GM12878 (cell line): ENCODE measurements at regions not wholly inside any gene's neighbourhood (a gene's known extent, or its start where the extent isn't known, plus 50 kb on each side); places are given as distances from the start of the nearest gene placed in this dataset.
"Not testable (repeated sequence)": the region's sequence is repeated elsewhere in the genome, so short reads cannot be mapped to it uniquely, and the experiment has no call there.

Experiments used
- ATAC-seq: fragments of 200-7000 bp; cut with Tn5 transposase; 3 replicates; pipeline ENCODE4 v1.9.1; 2020; ENCODE audit warnings: mild to moderate bottlenecking, moderate library complexity
- BruUV-seq: library from RNA; stranded (reverse); fragments of 400-500 nt; replicated peaks from 2 replicates; lab custom pipeline; 2021; lab: Mats Ljungman, UMichigan
- CTCF ChIA-PET: fragments of 300-600 bp; sonication (Branson Sonifier 250); formaldehyde crosslinking; extraction: SDS; loops from one replicate; lab custom pipeline; 2021; ENCODE audit warnings: inconsistent platforms; lab: Yijun Ruan, JAX
- POLR2A ChIA-PET: fragments of 350-600 bp; formaldehyde crosslinking; extraction: SDS; loops from one replicate; lab custom pipeline; 2021; ENCODE audit warnings: inconsistent platforms; lab: Charles Lee
- RAD21 ChIA-PET: fragments of 300-600 bp; sonication (Branson Sonifier 250); formaldehyde crosslinking; loops from one replicate; lab custom pipeline; 2023; ENCODE audit warnings: antibody characterized with exemption; ENCODE audit not compliant: unreplicated experiment; lab: Charles Lee
- SMC1A ChIA-PET: fragments of 300-600 bp; sonication (Branson Sonifier 250); formaldehyde crosslinking; loops from one replicate; lab custom pipeline; 2023; ENCODE audit not compliant: unreplicated experiment, uncharacterized antibody; lab: Charles Lee
- DNase-seq: peaks from one replicate; pipeline ENCODE4 v3.0.0-alpha.2; 2011; ENCODE audit warnings: low read depth, low spot score
- FAIRE-seq: peaks from 3 replicates; lab custom pipeline; 2011; peaks lifted over from hg19 to GRCh38; lab: Jason Lieb, UNC
- H2AFZ ChIP-seq: 2 replicates; pipeline ENCODE4 v1.6.0; 2011; ENCODE audit warnings: low read depth, low read length, control low read depth; ENCODE audit not compliant: control insufficient read depth
- H3K27ac ChIP-seq: 2 replicates; pipeline ENCODE4 v1.5.1; 2011; ENCODE audit warnings: control low read depth; ENCODE audit not compliant: control insufficient read depth, insufficient read depth
- H3K27me3 ChIP-seq, 2 experiments: replicated peaks in 1 of 2; 2 replicates each; pipeline versions ENCODE4 v1.6.0 to v1.6.1; 2011; ENCODE audit warnings: low read length in 1 of 2; ENCODE audit not compliant: control insufficient read depth in 2 of 2, insufficient read depth in 2 of 2
- H3K36me3 ChIP-seq, 2 experiments: 2 replicates each; pipeline ENCODE4 v1.5.1; 2011; ENCODE audit warnings: low read length in 1 of 2; ENCODE audit not compliant: control insufficient read depth in 2 of 2, insufficient read depth in 2 of 2
- H3K4me1 ChIP-seq: 2 replicates; pipeline ENCODE4 v1.6.1; 2011; ENCODE audit warnings: mild to moderate bottlenecking, low read length, moderate library complexity, mixed read lengths; ENCODE audit not compliant: control insufficient read depth, insufficient read depth
- H3K4me2 ChIP-seq: 2 replicates; pipeline ENCODE4 v1.6.0; 2011; ENCODE audit warnings: control low read depth; ENCODE audit not compliant: control insufficient read depth, insufficient read depth
- H3K4me3 ChIP-seq: fragments of 200-600 bp; sonication (generic); 2 replicates; pipeline ENCODE4 v1.5.1; 2016
- H3K79me2 ChIP-seq: 2 replicates; pipeline ENCODE4 v1.6.0; 2011; ENCODE audit warnings: low read length; ENCODE audit not compliant: control insufficient read depth, insufficient read depth
- H3K9ac ChIP-seq: 2 replicates; pipeline ENCODE4 v1.8.0; 2011; ENCODE audit warnings: low read length, control low read depth, mixed read lengths; ENCODE audit not compliant: control insufficient read depth, insufficient read depth
- H3K9me3 ChIP-seq: replicated peaks from 3 replicates; pipeline ENCODE4 v1.5.1; 2011; ENCODE audit warnings: mild to moderate bottlenecking, low read length; ENCODE audit not compliant: control insufficient read depth, insufficient read depth
- H4K20me1 ChIP-seq: 2 replicates; pipeline ENCODE4 v1.6.0; 2011; ENCODE audit not compliant: control insufficient read depth, insufficient read depth
- CEBPB ChIP-seq, 2 experiments: fragments of 150-350 bp in 1 of 2; IDR thresholded peaks; 2 replicates each; pipeline ENCODE4 v1.6.1; 2012 to 2014; ENCODE audit warnings: low read depth in 2 of 2, low read length in 2 of 2, borderline replicate concordance in 1 of 2, inconsistent platforms in 1 of 2
- EP300 ChIP-seq, 2 experiments: fragments of 150-350 bp in 1 of 2; IDR thresholded peaks; 2 replicates each; pipeline ENCODE4 v1.6.1; 2011 to 2012; ENCODE audit warnings: low read depth in 2 of 2, low read length in 2 of 2, borderline replicate concordance in 1 of 2, improper control_type of control experiment in 1 of 2, inconsistent platforms in 1 of 2; ENCODE audit not compliant: control insufficient read depth in 1 of 2
- GATAD2B ChIP-seq: fragments of 450-650 bp; conservative IDR thresholded peaks from 2 replicates; pipeline ENCODE4 v1.6.1; 2017; ENCODE audit warnings: low read depth, mild to moderate bottlenecking, moderate library complexity
- MEF2B ChIP-seq: fragments of 450-650 bp; IDR thresholded peaks from 2 replicates; pipeline ENCODE4 v1.6.1; 2018; ENCODE audit warnings: mild to moderate bottlenecking, moderate library complexity; ENCODE audit not compliant: partially characterized antibody, poor library complexity, severe bottlenecking
- POLR2AphosphoS2 ChIP-seq: IDR thresholded peaks from 2 replicates; pipeline ENCODE4 v1.6.1; 2011; ENCODE audit warnings: low read depth, mild to moderate bottlenecking, low read length, improper control_type of control experiment, moderate library complexity
- POU2F2 ChIP-seq: IDR thresholded peaks from 3 replicates; pipeline ENCODE4 v1.6.1; 2011; ENCODE audit warnings: low read depth, mild to moderate bottlenecking, low read length, borderline replicate concordance
- RAD51 ChIP-seq: fragments of 450-650 bp; IDR thresholded peaks from 2 replicates; pipeline ENCODE4 v1.6.1; 2016; ENCODE audit warnings: moderate library complexity, mild to moderate bottlenecking, inconsistent platforms
- SMAD5 ChIP-seq: IDR thresholded peaks from 2 replicates; pipeline ENCODE4 v1.6.1; 2016; ENCODE audit warnings: antibody characterized with exemption, low read depth
- SPI1 ChIP-seq: IDR thresholded peaks from 2 replicates; pipeline ENCODE4 v1.6.1; 2011; ENCODE audit warnings: low read depth, mild to moderate bottlenecking, low read length, moderate library complexity, borderline replicate concordance; ENCODE audit not compliant: insufficient read depth
- TCF3 ChIP-seq: IDR thresholded peaks from 2 replicates; pipeline ENCODE4 v1.6.1; 2012; ENCODE audit warnings: low read depth, mild to moderate bottlenecking, low read length, borderline replicate concordance; ENCODE audit not compliant: insufficient read depth
- TCF7 ChIP-seq: IDR thresholded peaks from 2 replicates; pipeline ENCODE4 v1.6.1; 2014; ENCODE audit warnings: antibody characterized with exemption, borderline replicate concordance
- YBX1 ChIP-seq: fragments of 450-650 bp; IDR thresholded peaks from 2 replicates; pipeline ENCODE4 v1.6.1; 2016; ENCODE audit warnings: antibody characterized with exemption
- WGBS: methylation state at CpG from one replicate; pipeline ENCODE4 v1.1.6; 2016; ENCODE audit warnings: low lambda C conversion rate; ENCODE audit not compliant: insufficient replicate concordance, insufficient coverage; ENCODE audit errors: missing lambda C conversion rate; 5-methylcytosine and 5-hydroxymethylcytosine counted together
- in situ Hi-C: fragments of 300-500 bp; cut with MboI; formaldehyde crosslinking; loops from 9 replicates; pipeline ENCODE4 v1.14.3; 2018; ENCODE audit warnings: mixed read lengths
- intact Hi-C: fragments of 100-400 bp; cut with micrococcal nuclease; formaldehyde crosslinking; loops from one replicate; pipeline ENCODE4 v1.14.2; 2022; ENCODE audit not compliant: unreplicated experiment
- TF ChIP-seq, protein P1 (sequence below): IDR thresholded peaks from 2 replicates; pipeline ENCODE4 v1.6.1; 2012; ENCODE audit warnings: low read length, inconsistent platforms

DNA sequence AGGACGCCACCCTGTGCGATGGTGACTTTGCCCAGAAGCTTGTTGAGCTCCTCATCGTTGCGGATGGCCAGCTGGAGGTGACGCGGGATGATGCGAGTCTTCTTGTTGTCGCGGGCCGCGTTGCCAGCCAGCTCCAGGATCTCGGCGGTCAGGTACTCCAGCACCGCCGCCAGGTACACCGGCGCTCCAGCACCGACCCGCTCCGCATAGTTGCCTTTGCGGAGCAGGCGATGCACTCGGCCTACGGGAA, 97.9 kb downstream of the OR2B2 start:
- not testable (repeated sequence) for H3K9me3 ChIP-seq, H3K27me3 ChIP-seq, H2AFZ ChIP-seq
- intact Hi-C loops: loop anchor here (2.0 to 10.0 kb wide), 7 partner anchors 78 to 1788 kb away; a partner anchor contains a TSS
- peak overlapping the region; percentile 46 for H3K9ac ChIP-seq
- peak overlapping the region; percentile 70; the same call in 1 of the 2 replicates for H3K4me2 ChIP-seq
- H3K27ac ChIP-seq: peak overlapping the region; percentile 88
- peaks cover 19% of the 10 kb centered on the region for H3K4me1 ChIP-seq
- BruUV-seq: TSS peak; percentile 100
- POLR2A ChIA-PET: interaction anchor here (0.7 to 10.0 kb wide), 6 partner anchors 9 to 81 kb away, joined by 4 to 119 read pairs (median 4); a partner anchor contains a TSS
- peak; percentile 11; the same call in 1 of the 2 replicates for TF ChIP-seq SMAD5
- TF ChIP-seq POU2F2: peak; percentile 69; the same call in 2 of the 3 replicates
- 0 out of 2 replicates have a peak, but pooled peaks have one; percentile 8 for TF ChIP-seq TCF3
- 0 out of 2 replicates have a peak, but pooled peaks have one; percentile 4 for TF ChIP-seq POLR2AphosphoS2
- TF ChIP-seq, all 136 proteins: peak for 4; not testable (repeated sequence) for 132
- peak overlapping the region; percentile 57; the same call in 1 of the 2 replicates for H3K4me3 ChIP-seq
- ChIA-PET SMC1A (interaction anchor here (1.5 to 1.9 kb wide), 2 partner anchors 9 to 79 kb away, joined by 4 to 6 read pairs; a partner anchor contains a TSS), RAD21 (interaction anchor here (1.2 to 1.3 kb wide), 2 partner anchors 79 kb away, joined by 4 to 7 read pairs; a partner anchor contains a TSS), CTCF (interaction anchor here (0.6 to 6.0 kb wide), 2 partner anchors 80 to 1540 kb away, joined by 3 to 61 read pairs; a partner anchor contains a TSS)
- in situ Hi-C loops, H4K20me1 ChIP-seq, DNase-seq, H3K36me3 ChIP-seq: not testable (repeated sequence)
- FAIRE-seq (peak; percentile 99), ATAC-seq (peak; percentile 13)
- peaks cover 18% of the 10 kb centered on the region for H3K79me2 ChIP-seq
- 0% methylated on average over 3 of the region's 24 CpGs for WGBS

DNA sequence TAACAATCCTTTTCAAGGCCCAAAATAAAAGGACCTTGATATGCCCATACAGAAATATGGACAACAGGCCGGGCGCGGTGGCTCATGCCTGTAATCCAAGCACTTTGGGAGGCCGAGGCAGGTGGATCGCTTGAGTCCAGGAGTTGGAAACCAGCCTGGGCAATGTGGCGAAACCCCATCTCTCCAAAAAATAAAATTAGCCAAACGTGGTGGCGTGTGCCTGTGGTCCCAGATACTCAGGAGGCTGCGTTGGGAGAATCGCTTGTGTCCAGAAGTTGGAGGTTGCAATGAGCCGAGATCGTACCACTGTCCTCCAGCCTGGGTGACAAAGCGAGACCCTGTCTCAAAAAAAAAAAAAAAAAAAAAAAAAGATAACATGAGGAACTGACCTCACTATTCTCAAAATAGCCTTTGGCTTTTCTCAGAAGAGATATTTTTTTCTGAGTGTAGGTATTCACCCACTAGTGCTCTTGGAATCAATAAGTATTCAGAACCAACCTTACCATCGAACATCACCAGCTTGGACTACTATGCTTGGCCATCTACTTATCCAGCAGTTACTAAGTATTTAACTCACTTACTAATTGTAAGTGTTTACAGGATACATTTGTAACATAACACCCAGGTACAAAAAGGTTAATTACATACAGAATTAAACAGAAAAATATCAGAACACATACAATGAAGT, 99.2 kb downstream of the OR2B2 start:
- WGBS: 79% methylated on average over 11 of the region's 14 CpGs
- no peak for TF ChIP-seq SPI1
- peak; percentile 7 for TF ChIP-seq MEF2B
- TF ChIP-seq GATAD2B: no peak
- TF ChIP-seq RAD51: no peak
- TF ChIP-seq YBX1: no peak
- TF ChIP-seq SMAD5: no peak
- TF ChIP-seq, protein P1, sequence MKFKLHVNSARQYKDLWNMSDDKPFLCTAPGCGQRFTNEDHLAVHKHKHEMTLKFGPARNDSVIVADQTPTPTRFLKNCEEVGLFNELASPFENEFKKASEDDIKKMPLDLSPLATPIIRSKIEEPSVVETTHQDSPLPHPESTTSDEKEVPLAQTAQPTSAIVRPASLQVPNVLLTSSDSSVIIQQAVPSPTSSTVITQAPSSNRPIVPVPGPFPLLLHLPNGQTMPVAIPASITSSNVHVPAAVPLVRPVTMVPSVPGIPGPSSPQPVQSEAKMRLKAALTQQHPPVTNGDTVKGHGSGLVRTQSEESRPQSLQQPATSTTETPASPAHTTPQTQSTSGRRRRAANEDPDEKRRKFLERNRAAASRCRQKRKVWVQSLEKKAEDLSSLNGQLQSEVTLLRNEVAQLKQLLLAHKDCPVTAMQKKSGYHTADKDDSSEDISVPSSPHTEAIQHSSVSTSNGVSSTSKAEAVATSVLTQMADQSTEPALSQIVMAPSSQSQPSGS: 0 out of 2 replicates have a peak, but pooled peaks have one; percentile 33
- TF ChIP-seq EP300 (IDR thresholded peaks at IDR 0.05; ENCODE audit: borderline replicate concordance in 1 of 2, control insufficient read depth in 1 of 2, low read depth in 2 of 2, low read length in 2 of 2): no peak
- no peak for TF ChIP-seq TCF7
- no peak for TF ChIP-seq POLR2AphosphoS2
- TF ChIP-seq CEBPB (IDR thresholded peaks at IDR 0.05; ENCODE audit: borderline replicate concordance in 1 of 2, low read depth in 2 of 2, low read length in 2 of 2): no peak

More for the DNA sequence above, 99.2 kb downstream of the OR2B2 start:
- Histone ChIP-seq H3K4me2 (peak overlapping the region; percentile 70), H3K4me3 (peak overlapping the region; percentile 57; the same call in 1 of the 2 replicates), H3K9ac (peak overlapping the region; percentile 91), H2AFZ (no peak overlapping the region), H3K36me3 (no peaks in the 10 kb centered on the region), H3K27ac (peak overlapping the region; percentile 88), H3K27me3 (no peaks in the 10 kb centered on the region), H3K9me3 (no peaks in the 10 kb centered on the region), H3K79me2 (peaks cover 18% of the 10 kb centered on the region), H4K20me1 (no peaks in the 10 kb centered on the region), H3K4me1 (peaks cover 19% of the 10 kb centered on the region)
- no peak for ATAC-seq
- ChIA-PET SMC1A (interaction anchor here (1.5 kb wide), 1 partner anchor 80 kb away, joined by 6 read pairs; a partner anchor contains a TSS), CTCF (interaction anchor here (1.1 to 6.0 kb wide), 3 partner anchors 17 to 1597 kb away, joined by 3 to 61 read pairs (median 13); a partner anchor contains a TSS), POLR2A (interaction anchor here (0.5 to 10.0 kb wide), 6 partner anchors 16 to 1689 kb away, joined by 3 to 119 read pairs (median 9); a partner anchor contains a TSS), RAD21 (interaction anchor here (1.0 to 1.6 kb wide), 4 partner anchors 12 to 89 kb away, joined by 3 to 7 read pairs (median 4); a partner anchor contains a TSS)
- no peak for DNase-seq
- no peak for FAIRE-seq
- BruUV-seq: no TSS peak
- in situ Hi-C loops (no loop called here), intact Hi-C loops (loop anchor here (5.0 to 10.0 kb wide), 4 partner anchors 542 to 1691 kb away; a partner anchor contains a TSS)
